HG02943 (cell line): ENCODE measurements at regions not wholly inside any gene's neighbourhood (a gene's known extent, or its start where the extent isn't known, plus 50 kb on each side); places are given as distances from the start of the nearest gene placed in this dataset.
"Not testable (repeated sequence)": the region's sequence is repeated elsewhere in the genome, so short reads cannot be mapped to it uniquely, and the experiment has no call there.

ENCODE experiments used
- ATAC-seq: cut with Tn5 transposase; IDR thresholded peaks from one replicate; pipeline ENCODE4 v1.9.1; 2021; ENCODE audit warnings: mild to moderate bottlenecking, low read depth, moderate library complexity; ENCODE audit not compliant: unreplicated experiment

- ATAC-seq: no peak
Observed at GRCh38 chr3:170712798-170713197, 126.9 kb upstream of the SLC7A14 start.

DNA sequence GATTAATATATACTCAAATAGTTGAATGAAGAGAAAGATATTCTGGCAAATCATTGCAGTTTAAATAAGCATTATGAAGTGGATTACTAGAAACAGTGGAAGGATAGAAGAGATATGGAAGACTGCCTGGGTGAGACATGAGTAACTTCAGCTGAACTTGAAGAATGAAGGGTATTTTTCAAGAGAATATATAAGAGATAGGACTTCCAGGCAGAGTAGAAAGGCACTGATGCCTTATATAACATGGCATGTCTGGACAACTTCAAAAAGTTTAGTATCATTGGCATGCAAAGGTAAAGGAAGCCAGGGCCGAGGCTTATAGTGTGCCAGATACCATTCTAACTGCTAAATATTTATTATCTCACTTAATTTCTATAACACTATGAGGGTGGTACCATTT, 126.5 kb upstream of the SLC7A14 start:
- no peak for ATAC-seq

DNA sequence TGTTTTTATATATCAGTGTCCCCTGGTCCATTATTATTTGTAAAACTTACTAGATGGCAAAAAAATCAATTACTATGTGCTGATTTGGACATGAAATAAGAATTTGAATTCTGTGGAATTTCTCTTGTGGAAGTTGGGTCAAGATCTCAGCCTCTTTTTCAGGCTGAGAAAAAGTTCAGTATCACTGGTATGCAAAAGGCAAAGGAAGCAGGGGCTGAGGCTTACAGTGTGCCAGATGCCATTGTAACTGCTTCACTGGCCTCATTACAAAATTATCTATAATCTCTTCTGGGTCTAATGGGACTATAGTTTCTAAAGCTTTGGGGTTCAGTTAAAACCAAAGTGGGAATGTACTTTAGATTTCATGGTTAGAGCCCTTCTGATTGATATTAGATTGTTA, 125.9 kb upstream of the SLC7A14 start:
- ATAC-seq: no peak

- no peak for ATAC-seq
Observed at GRCh38 chr3:170709046-170709445, 123.2 kb upstream of the SLC7A14 start.

DNA sequence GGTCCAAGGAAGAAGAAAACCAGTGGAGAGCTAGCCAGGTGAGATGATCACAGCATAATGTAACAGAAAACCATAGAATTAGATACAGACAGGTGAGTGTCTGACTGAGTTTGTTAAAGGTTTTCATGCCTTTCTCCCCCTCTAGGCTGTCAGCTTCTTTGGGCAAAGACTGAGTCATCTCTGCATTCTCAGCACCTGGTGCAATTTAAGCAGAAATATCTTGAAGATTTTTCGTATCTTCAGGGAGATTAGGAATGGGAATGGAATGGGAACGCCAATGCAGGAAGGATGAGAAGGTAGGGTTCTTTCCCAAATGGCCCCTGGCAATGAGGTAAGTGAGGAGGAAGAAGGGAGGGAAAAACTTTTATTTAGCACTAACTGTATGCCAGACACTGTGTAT, 122.0 kb upstream of the SLC7A14 start:
- no peak for ATAC-seq

DNA sequence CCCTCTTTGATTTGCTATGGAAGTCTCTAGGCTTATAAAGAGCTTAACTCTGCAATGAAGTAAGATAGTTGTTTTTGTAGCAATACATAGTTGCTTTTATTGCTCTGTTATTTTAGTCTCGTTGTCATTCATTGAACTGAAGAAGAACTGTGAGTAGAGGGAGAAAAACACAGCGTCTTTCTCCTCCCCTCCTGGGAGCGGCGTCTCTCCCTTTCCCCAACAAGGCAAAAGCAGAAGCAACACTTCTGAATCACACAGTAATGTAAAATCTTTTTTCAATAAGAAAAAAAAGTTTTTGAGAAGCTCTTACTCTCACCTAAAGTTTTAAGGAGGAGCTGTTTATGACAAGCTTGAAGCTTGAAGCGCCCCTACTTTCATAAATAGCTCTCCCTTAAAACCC, 119.3 kb upstream of the SLC7A14 start:
- ATAC-seq: no peak

GRCh38 chr3:170703121-170703588, 117.3 kb upstream of the SLC7A14 start:
- ATAC-seq: no peak

DNA sequence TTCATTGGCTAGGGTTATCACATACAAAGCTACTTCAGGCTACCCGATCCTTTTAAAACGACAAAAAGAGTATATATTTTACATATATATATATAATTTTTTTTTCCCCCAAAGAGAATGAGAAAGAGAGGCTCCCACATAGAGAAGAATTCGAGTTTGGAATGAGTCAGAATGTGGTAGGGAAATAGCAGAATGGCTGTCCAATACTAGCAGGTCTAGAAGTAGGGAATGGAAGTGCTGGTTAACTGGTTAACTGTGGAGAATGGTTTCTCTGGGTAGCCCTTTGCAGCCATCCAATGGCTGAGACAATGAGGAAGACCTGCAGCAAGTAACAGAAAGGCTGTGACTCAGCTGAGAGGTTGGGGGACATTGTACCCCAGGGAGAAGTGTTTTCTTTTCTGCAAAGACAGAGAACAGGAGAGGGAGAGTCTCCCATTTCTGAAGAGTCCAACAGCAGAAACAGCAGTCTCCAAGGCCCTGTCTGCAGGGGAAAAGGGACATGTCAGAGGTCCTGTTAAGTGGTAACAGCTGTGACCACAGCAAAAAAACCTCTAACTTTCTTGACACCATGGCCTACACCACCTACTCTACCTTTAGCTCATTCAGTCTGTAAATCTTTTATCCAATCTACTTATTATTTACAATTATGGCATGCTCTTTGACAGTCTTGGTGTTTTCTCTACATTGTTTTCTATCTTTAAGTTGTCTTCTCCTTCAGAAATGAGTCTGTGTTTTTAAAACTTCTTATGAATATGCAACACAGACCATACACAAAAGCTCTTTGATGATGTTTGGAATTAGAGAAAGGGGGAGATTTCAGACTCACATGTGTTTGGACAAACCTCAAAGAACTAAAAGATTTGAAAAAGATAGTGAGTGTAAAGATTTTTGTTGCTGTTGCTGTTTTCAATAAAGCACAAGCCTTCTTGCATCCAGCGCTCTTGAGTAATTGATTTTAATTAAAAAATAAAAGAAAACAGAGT, 116.1 kb upstream of the SLC7A14 start:
- no peak for ATAC-seq

- no peak for ATAC-seq
Observed at GRCh38 chr3:170700054-170700404, 114.2 kb upstream of the SLC7A14 start.

DNA sequence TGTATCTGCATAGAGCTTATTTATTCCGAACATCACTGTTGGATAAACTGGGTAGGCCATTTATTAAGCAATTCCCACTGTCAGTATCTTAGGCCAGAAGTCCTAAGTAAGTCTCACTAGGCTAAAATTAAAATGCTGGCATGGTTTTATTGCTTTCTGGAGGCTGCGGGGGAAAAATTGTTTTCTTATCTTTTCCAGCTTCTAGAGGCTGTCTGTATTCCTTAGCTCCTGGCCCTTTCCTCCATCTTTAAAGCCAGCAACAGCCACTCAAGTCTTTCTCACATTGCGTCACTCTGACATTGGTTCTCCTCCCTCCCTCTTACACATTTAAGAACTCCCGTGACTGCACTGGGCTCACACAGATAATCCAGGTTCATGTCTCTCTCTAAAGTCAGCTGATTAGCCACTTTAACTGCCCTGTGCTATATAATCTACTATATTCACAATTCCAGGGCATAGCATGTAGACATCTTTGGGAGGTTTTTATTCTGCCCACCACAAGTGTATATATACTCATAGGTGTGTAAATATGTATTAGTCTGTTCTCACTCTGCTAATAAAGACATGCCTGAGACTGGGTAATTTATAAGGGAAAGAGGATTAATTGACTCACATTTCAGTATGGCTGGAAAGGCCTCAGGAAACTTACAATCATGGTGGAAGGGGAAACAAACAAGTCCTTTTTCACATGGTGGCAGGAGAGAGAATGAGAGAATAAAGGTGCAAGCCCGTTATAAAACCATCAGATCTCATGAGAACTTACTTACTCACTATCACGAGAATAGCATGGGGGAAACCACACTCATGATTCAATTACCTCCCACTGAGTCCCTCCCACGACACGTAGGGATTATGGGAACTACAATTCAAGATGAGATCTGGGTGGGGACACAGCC, 113.5 kb upstream of the SLC7A14 start:
- no peak for ATAC-seq

DNA sequence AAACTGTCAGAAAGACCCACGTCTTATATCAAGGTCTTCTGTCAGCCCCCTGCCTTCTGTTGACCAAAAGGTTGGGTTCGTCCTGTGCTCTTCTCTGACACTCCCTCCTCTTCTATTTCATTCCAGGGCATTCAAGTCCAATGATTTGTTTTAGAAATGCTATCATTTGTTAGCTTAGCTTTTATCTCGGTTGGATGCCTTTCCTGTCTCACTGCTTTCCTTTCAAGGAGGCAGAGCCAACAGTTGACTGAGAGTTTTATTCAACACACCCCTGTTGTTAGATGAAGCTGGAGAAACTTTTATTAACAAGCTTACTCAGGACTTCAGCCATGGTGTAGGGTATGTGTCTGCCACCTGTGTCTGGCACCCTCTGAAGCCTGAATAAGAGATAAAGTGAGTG, 112.0 kb upstream of the SLC7A14 start:
- no peak for ATAC-seq

GRCh38 chr3:170697131-170697530, 111.3 kb upstream of the SLC7A14 start:
- ATAC-seq: no peak

GRCh38 chr3:170695486-170696064, 109.7 kb upstream of the SLC7A14 start:
- ATAC-seq: no peak

DNA sequence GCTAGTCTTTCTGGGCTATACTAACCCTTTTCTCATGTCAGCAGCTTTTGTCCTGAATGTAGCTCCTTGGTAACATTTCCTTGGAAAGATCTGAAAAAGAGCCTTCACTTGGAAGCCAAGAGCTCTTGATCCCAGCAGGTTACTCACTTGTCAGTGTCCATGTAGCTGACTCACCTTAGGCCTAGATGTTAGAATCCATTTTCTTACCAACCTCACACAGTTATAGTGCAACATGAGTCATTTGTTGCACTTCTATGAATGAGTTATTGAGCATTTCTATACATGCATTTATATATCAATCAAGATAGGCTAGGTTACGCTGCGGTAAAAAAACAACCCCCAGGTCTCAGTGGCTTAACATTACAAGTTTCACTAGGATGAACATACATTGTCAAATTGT, 106.8 kb upstream of the SLC7A14 start:
- ATAC-seq: no peak

GRCh38 chr3:170690661-170690981, 104.7 kb upstream of the SLC7A14 start:
- no peak for ATAC-seq

- ATAC-seq: no peak
Observed at GRCh38 chr3:170689893-170690660, 104.2 kb upstream of the SLC7A14 start.

DNA sequence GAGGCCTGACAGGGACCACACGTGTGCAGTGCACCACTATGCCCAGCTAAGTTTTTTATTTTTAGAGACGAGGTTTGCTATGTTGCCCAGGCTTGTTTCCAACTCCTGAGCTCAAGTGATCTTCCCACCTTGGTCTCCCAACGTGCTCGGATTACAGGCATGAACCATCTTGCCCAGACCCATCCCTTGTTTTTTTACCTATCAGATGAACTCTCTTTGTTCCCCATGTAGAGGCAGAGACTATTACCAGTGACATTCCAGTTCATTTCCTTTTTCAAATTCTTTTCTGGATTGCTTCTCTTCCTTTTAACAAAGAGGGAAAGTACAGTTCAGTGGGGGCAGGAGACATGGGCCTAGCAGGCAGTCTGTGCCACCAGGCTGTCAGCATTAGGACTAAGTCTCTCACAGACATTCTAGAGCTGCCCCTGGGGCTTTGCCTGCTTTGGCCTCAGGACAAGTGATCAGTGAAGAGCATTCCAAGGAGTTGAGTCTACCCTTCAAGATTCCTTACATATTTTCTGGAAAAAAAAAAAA, 103.5 kb upstream of the SLC7A14 start:
- no peak for ATAC-seq

- not testable (repeated sequence) for ATAC-seq
Observed at GRCh38 chr3:170688222-170688621, 102.3 kb upstream of the SLC7A14 start.

GRCh38 chr3:170680593-170680992, 94.7 kb upstream of the SLC7A14 start:
- no peak for ATAC-seq

- ATAC-seq: no peak
Observed at GRCh38 chr3:170679190-170679589, 93.3 kb upstream of the SLC7A14 start.
